Astrocyte (in vitro differentiated cells and primary cell): ENCODE measurements at regions not wholly inside any gene's neighbourhood (a gene's known extent, or its start where the extent isn't known, plus 50 kb on each side); places are given as distances from the start of the nearest gene placed in this dataset.

Experiments used
- CTCF ChIP-seq: IDR thresholded peaks from 2 replicates; pipeline ENCODE4 v1.5.1; 2011; ENCODE audit warnings: low read depth, mild to moderate bottlenecking, inconsistent platforms, low read length, moderate library complexity; ENCODE audit not compliant: insufficient read depth
- EZH2 ChIP-seq: IDR thresholded peaks from 2 replicates; pipeline ENCODE4 v1.6.1; 2012; ENCODE audit warnings: mild to moderate bottlenecking, low read length, inconsistent platforms; ENCODE audit not compliant: insufficient read depth

- TF ChIP-seq CTCF: no peak
- TF ChIP-seq EZH2: no peak
Measured at GRCh38 chr3:81045246-81045645, 716.2 kb downstream of the GBE1 start.
